GM10266 (cell line): ENCODE measurements at regions not wholly inside any gene's neighbourhood (a gene's known extent, or its start where the extent isn't known, plus 50 kb on each side); places are given as distances from the start of the nearest gene placed in this dataset.

Experiments used
- DNase-seq: peaks from one replicate; pipeline ENCODE4 v3.0.0; 2012; ENCODE audit errors: extremely low spot score
- CTCF ChIP-seq: IDR thresholded peaks from 2 replicates; pipeline ENCODE4 v1.5.1; 2012; ENCODE audit warnings: mild to moderate bottlenecking, low read depth; ENCODE audit not compliant: control insufficient read depth, insufficient read depth; ENCODE audit errors: missing control alignments

- TF ChIP-seq CTCF, result no peak
- DNase-seq, result no peak
Measured at GRCh38 chr1:23615852-23616251, 56.6 kb upstream of the ID3 start.

GRCh38 chr1:23615423-23615822 is 56.1 kb upstream of the ID3 start:
- TF ChIP-seq CTCF, result no peak

GRCh38 chr1:23614032-23614660 is 54.8 kb upstream of the ID3 start:
- TF ChIP-seq CTCF, result no peak
- DNase-seq, result no peak

More at GRCh38 chr1:23615423-23615822, 56.1 kb upstream of the ID3 start:
- DNase-seq, result no peak

GRCh38 chr1:23613191-23614031 is 54.1 kb upstream of the ID3 start:
- DNase-seq, result no peak
- no peak for TF ChIP-seq CTCF

GRCh38 chr1:23611601-23612327 is 52.5 kb upstream of the ID3 start:
- TF ChIP-seq CTCF, result no peak
- no peak for DNase-seq

GRCh38 chr1:23610677-23611076 is 51.4 kb upstream of the ID3 start:
- TF ChIP-seq CTCF, result no peak
- DNase-seq, result no peak
